NCI-H69 (cell line): ENCODE measurements at regions not wholly inside any gene's neighbourhood (a gene's known extent, or its start where the extent isn't known, plus 50 kb on each side); places are given as distances from the start of the nearest gene placed in this dataset.
"Not testable (repeated sequence)": the region's sequence is repeated elsewhere in the genome, so short reads cannot be mapped to it uniquely, and the experiment has no call there.

Source experiments
- DNase-seq: peaks from one replicate; lab custom pipeline; 2025; lab: John Stamatoyannopoulos, UW

- no peak for DNase-seq
Observed at GRCh38 chr12:68425998-68426397, 93.8 kb upstream of the MDM1 start.

- no peak for DNase-seq
Observed at GRCh38 chr12:68428211-68428610, 96.0 kb upstream of the MDM1 start.

GRCh38 chr12:68428724-68429501 is 96.8 kb upstream of the MDM1 start:
- no peak for DNase-seq

GRCh38 chr12:68429696-68430095 is 97.5 kb upstream of the MDM1 start:
- no peak for DNase-seq

GRCh38 chr12:68431786-68432185 is 99.6 kb upstream of the MDM1 start:
- no peak for DNase-seq

GRCh38 chr12:68432622-68433021 is 100.5 kb upstream of the MDM1 start:
- no peak for DNase-seq

- DNase-seq = no peak
Observed at GRCh38 chr12:68434391-68435298, 102.5 kb upstream of the MDM1 start.

- no peak for DNase-seq
Observed at GRCh38 chr12:68435299-68435637, 103.1 kb upstream of the MDM1 start.

GRCh38 chr12:68435816-68436215 is 103.7 kb upstream of the MDM1 start:
- DNase-seq = no peak

GRCh38 chr12:68438601-68439000 is 106.4 kb upstream of the MDM1 start:
- no peak for DNase-seq

- no peak for DNase-seq
Observed at GRCh38 chr12:68439368-68440045, 107.3 kb upstream of the MDM1 start.

GRCh38 chr12:68440068-68440581 is 108.0 kb upstream of the MDM1 start:
- DNase-seq = no peak

GRCh38 chr12:68441167-68441566 is 109.0 kb upstream of the MDM1 start:
- DNase-seq = no peak

- DNase-seq = not testable (repeated sequence)
Observed at GRCh38 chr12:68442353-68442972, 110.3 kb upstream of the MDM1 start.

GRCh38 chr12:68443695-68444094 is 111.5 kb upstream of the MDM1 start:
- not testable (repeated sequence) for DNase-seq

GRCh38 chr12:68445824-68446223 is 113.7 kb upstream of the MDM1 start:
- DNase-seq = no peak

GRCh38 chr12:68446384-68446783 is 114.2 kb upstream of the MDM1 start:
- DNase-seq = no peak

- peak; percentile 83 for DNase-seq
Observed at GRCh38 chr12:68446901-68447796, 115.0 kb upstream of the MDM1 start.

GRCh38 chr12:68447797-68448260 is 115.7 kb upstream of the MDM1 start:
- DNase-seq = no peak

GRCh38 chr12:68449196-68449595 is 117.0 kb upstream of the MDM1 start:
- DNase-seq = no peak

GRCh38 chr12:68450947-68451260 is 118.7 kb upstream of the MDM1 start:
- no peak for DNase-seq
